Hepatocyte (in vitro differentiated cells): ENCODE measurements at regions not wholly inside any gene's neighbourhood (a gene's known extent, or its start where the extent isn't known, plus 50 kb on each side); places are given as distances from the start of the nearest gene placed in this dataset.

ENCODE experiments used
- CTCF ChIP-seq: fragments of 200-600 bp; sonication (generic); IDR thresholded peaks from 2 replicates; pipeline ENCODE4 v1.5.1; 2016; ENCODE audit warnings: antibody characterized with exemption, mild to moderate bottlenecking; ENCODE audit not compliant: poor library complexity
- EZH2 ChIP-seq: fragments of 200-600 bp; sonication (generic); IDR thresholded peaks from 2 replicates; pipeline ENCODE4 v1.6.1; 2016; ENCODE audit warnings: antibody characterized with exemption, mild to moderate bottlenecking, borderline replicate concordance
- EZH2phosphoT487 ChIP-seq: fragments of 200-600 bp; sonication (generic); IDR thresholded peaks from one replicate; pipeline ENCODE4 v1.6.1; 2018; ENCODE audit warnings: antibody characterized with exemption, mild to moderate bottlenecking, low read depth, moderate library complexity; ENCODE audit not compliant: unreplicated experiment, severe bottlenecking

DNA sequence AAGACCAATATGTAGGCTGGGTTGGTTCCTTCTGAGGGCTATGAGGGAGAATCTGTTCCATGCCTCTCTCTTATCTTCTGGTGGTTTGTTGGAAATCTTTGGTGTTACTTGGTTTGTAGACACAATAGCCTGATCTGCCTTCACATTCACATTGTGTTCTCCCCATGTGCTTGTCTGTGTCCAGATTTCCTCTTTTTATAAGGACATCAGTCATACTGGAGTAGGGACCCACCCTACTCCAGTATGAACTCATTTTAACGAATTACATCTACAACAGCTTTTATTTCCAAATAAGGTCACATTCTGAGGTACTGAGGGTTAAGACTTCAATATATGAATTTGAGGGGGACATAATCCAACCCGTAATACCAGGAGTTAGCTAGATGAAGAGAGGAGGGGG, 75.9 kb downstream of the DISP1 start:
- TF ChIP-seq CTCF: no peak
- TF ChIP-seq EZH2: no peak
- no peak for TF ChIP-seq EZH2phosphoT487
